GM21825 (cell line): ENCODE measurements at regions not wholly inside any gene's neighbourhood (a gene's known extent, or its start where the extent isn't known, plus 50 kb on each side); places are given as distances from the start of the nearest gene placed in this dataset.

Source experiments
- ATAC-seq: cut with Tn5 transposase; IDR thresholded peaks from one replicate; pipeline ENCODE4 v1.9.1; 2021; ENCODE audit warnings: mild to moderate bottlenecking, moderate library complexity; ENCODE audit not compliant: unreplicated experiment

DNA sequence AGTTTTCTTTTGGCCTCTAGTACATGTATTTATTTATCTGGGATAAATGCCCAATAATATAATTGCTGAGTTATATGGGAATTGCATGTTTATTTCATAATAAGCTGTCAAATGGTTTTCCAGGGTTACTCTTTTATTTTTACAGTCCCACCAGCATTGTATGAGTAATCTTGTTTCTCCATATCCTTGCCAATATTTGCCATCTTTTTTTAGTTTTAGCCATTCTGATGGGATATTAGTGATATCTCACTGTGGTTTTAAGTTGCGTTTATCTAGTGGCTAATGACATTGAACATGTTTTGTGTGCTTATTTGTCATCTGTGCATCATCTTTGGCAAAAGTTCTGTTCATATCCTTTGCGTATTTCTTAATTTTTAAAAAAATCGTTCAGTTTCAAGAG lies 372.8 kb upstream of the CCDC179 start:
- ATAC-seq, result no peak

GRCh38 chr11:23236826-23237555 lies 376.7 kb upstream of the CCDC179 start:
- no peak for ATAC-seq

DNA sequence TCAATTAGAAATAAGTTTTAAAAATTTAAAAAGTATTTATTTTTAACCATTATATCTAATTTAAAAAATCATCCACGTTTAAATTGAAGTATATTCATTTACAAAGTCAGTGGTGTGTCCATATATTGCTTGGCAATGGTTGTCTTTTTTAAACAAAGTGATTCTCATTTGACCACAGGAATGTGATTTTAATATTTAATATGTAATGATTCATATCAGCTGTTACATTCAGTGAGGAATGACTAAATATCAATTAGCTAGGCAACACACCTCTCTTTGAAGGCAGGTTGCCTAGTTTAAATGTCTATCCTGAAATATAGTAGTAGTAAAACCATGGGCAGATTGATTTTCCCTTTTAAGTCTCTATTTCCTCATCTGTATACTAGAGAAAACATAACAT lies 392.2 kb upstream of the CCDC179 start:
- no peak for ATAC-seq

GRCh38 chr11:23257088-23257487 lies 396.8 kb upstream of the CCDC179 start:
- no peak for ATAC-seq

GRCh38 chr11:23257556-23257955 lies 397.3 kb upstream of the CCDC179 start:
- no peak for ATAC-seq

GRCh38 chr11:23263466-23263865 lies 403.2 kb upstream of the CCDC179 start:
- no peak for ATAC-seq

GRCh38 chr11:23272095-23272494 lies 411.8 kb upstream of the CCDC179 start:
- ATAC-seq, result no peak

- no peak for ATAC-seq
These were observed 417.8 kb upstream of the CCDC179 start for GRCh38 chr11:23278121-23278520.

- ATAC-seq, result no peak
These were observed 419.8 kb upstream of the CCDC179 start for GRCh38 chr11:23280088-23280487.

- ATAC-seq, result no peak
These were observed 423.4 kb upstream of the CCDC179 start for GRCh38 chr11:23283666-23284065.

DNA sequence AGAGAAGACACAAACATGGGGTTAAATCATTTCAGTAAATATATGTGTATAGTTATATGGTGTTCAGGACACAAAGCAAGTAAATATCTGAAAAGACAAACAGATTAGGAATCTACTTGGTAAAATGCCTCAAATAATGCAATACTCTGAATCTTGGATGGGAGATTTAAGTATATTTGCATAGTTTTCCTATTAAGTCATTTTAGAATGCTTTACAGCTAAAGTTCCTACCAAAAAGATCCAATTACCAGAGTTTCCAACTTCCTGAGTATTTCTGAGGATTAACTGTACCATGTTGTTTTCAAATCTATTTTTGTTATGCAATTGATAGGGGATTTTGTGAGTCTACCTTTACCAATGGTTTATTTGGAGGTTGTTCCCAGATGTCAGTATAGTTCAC lies 424.4 kb upstream of the CCDC179 start:
- ATAC-seq, result no peak

- ATAC-seq, result no peak
These were observed 427.9 kb upstream of the CCDC179 start for GRCh38 chr11:23288003-23288783.

DNA sequence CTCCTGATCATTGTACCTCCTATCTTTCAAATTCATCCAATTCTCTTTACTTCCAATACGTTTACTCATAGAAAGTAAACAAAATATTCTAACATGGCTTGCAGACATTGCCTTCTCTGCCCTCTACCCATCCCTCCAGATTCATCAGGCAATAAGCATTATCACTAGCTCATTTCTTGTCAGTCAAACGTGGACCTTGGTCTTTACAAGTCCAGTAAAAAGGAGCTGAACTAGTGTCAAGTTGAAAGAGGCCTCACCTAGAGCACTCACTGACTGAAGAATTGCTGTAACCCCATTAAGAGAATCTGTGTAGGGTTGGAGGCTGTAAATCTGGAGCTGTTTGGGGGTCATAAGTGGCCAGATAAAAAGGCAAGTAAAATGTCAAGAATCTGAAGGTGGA lies 435.0 kb upstream of the CCDC179 start:
- no peak for ATAC-seq

DNA sequence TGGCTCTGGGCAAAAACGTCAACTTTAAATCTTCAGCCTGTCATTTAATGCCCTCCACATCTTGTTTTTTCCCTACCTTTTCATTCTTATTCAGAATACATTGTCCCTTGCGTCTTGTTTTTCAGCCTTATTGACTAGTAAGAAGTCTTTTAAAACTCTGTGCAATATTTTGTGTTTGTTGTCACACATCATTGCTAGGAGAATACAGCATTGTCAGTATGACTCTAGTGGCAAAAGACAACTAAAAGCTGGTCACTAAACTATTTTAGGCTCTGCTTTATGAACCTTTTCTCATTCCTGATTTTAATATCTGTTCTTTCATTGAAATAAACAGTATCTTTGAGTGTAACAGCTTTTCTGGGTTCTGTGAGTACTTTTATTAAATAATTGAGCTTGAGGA lies 447.8 kb upstream of the CCDC179 start:
- ATAC-seq, result no peak

- no peak for ATAC-seq
These were observed 450.0 kb upstream of the CCDC179 start for GRCh38 chr11:23310276-23310675.

- ATAC-seq, result no peak
These were observed 452.0 kb upstream of the CCDC179 start for GRCh38 chr11:23311986-23312940.

- ATAC-seq, result no peak
These were observed 452.7 kb upstream of the CCDC179 start for GRCh38 chr11:23313001-23313400.

- no peak for ATAC-seq
These were observed 453.9 kb upstream of the CCDC179 start for GRCh38 chr11:23314162-23314561.

GRCh38 chr11:23315286-23315685 lies 455.0 kb upstream of the CCDC179 start:
- ATAC-seq, result no peak

- no peak for ATAC-seq
These were observed 457.5 kb upstream of the CCDC179 start for GRCh38 chr11:23317816-23318215.

- ATAC-seq, result no peak
These were observed 458.4 kb upstream of the CCDC179 start for GRCh38 chr11:23318670-23319069.
